Neural cell (in vitro differentiated cells): ENCODE measurements at regions not wholly inside any gene's neighbourhood (a gene's known extent, or its start where the extent isn't known, plus 50 kb on each side); places are given as distances from the start of the nearest gene placed in this dataset.

Source experiments
- CTCF ChIP-seq: fragments of 450-650 bp; IDR thresholded peaks from 2 replicates; pipeline ENCODE4 v1.5.1; 2014; ENCODE audit warnings: antibody characterized with exemption, mild to moderate bottlenecking, moderate library complexity; ENCODE audit not compliant: poor library complexity, severe bottlenecking
- EP300 ChIP-seq: fragments of 450-650 bp; conservative IDR thresholded peaks from 2 replicates; pipeline ENCODE4 v1.6.1; 2014; ENCODE audit warnings: antibody characterized with exemption, mild to moderate bottlenecking, moderate library complexity; ENCODE audit not compliant: poor library complexity, severe bottlenecking
- EZH2 ChIP-seq: fragments of 200-600, 300-800 bp; shearing (Covaris generic), sonication (generic); IDR thresholded peaks from 2 replicates; pipeline ENCODE4 v1.6.1; 2014; ENCODE audit warnings: antibody characterized with exemption, low read length, borderline replicate concordance, mild to moderate bottlenecking; ENCODE audit not compliant: insufficient read depth, poor library complexity, severe bottlenecking
- MXI1 ChIP-seq: fragments of 450-650 bp; conservative IDR thresholded peaks from 2 replicates; pipeline ENCODE4 v1.6.1; 2014; ENCODE audit warnings: antibody characterized with exemption, mild to moderate bottlenecking; ENCODE audit not compliant: poor library complexity, severe bottlenecking
- POLR2AphosphoS5 ChIP-seq: IDR thresholded peaks from 2 replicates; pipeline ENCODE4 v1.6.1; 2012
- RAD21 ChIP-seq: fragments of 450-650 bp; conservative IDR thresholded peaks from 2 replicates; pipeline ENCODE4 v1.6.1; 2014; ENCODE audit warnings: antibody characterized with exemption, mild to moderate bottlenecking, moderate library complexity
- REST ChIP-seq: IDR thresholded peaks from 2 replicates; pipeline ENCODE4 v1.6.1; 2012; ENCODE audit warnings: borderline replicate concordance
- SMC3 ChIP-seq: fragments of 450-650 bp; conservative IDR thresholded peaks from 2 replicates; pipeline ENCODE4 v1.6.1; 2014; ENCODE audit warnings: antibody characterized with exemption, mild to moderate bottlenecking, moderate library complexity; ENCODE audit not compliant: poor library complexity
- TAF1 ChIP-seq: IDR thresholded peaks from 2 replicates; pipeline ENCODE4 v1.6.1; 2012; ENCODE audit warnings: low read depth

GRCh38 chr12:92488735-92489134, 214.1 kb upstream of the PLEKHG7 start:
- TF ChIP-seq CTCF, result no peak
- TF ChIP-seq MXI1, result no peak
- TF ChIP-seq SMC3, result no peak
- no peak for TF ChIP-seq POLR2AphosphoS5
- no peak for TF ChIP-seq RAD21
- TF ChIP-seq EZH2, result no peak
- no peak for TF ChIP-seq TAF1
- TF ChIP-seq REST, result no peak
- TF ChIP-seq EP300, result no peak
